GM21528 (cell line): ENCODE measurements at regions not wholly inside any gene's neighbourhood (a gene's known extent, or its start where the extent isn't known, plus 50 kb on each side); places are given as distances from the start of the nearest gene placed in this dataset.

Source experiments
- ATAC-seq: cut with Tn5 transposase; IDR thresholded peaks from one replicate; pipeline ENCODE4 v1.9.1; 2021; ENCODE audit warnings: mild to moderate bottlenecking, moderate library complexity; ENCODE audit not compliant: unreplicated experiment, low FRiP score

GRCh38 chr4:153997516-153997915 is 208.6 kb upstream of the SFRP2 start:
- ATAC-seq: no peak

GRCh38 chr4:153989505-153989904 is 200.6 kb upstream of the SFRP2 start:
- ATAC-seq: no peak

DNA sequence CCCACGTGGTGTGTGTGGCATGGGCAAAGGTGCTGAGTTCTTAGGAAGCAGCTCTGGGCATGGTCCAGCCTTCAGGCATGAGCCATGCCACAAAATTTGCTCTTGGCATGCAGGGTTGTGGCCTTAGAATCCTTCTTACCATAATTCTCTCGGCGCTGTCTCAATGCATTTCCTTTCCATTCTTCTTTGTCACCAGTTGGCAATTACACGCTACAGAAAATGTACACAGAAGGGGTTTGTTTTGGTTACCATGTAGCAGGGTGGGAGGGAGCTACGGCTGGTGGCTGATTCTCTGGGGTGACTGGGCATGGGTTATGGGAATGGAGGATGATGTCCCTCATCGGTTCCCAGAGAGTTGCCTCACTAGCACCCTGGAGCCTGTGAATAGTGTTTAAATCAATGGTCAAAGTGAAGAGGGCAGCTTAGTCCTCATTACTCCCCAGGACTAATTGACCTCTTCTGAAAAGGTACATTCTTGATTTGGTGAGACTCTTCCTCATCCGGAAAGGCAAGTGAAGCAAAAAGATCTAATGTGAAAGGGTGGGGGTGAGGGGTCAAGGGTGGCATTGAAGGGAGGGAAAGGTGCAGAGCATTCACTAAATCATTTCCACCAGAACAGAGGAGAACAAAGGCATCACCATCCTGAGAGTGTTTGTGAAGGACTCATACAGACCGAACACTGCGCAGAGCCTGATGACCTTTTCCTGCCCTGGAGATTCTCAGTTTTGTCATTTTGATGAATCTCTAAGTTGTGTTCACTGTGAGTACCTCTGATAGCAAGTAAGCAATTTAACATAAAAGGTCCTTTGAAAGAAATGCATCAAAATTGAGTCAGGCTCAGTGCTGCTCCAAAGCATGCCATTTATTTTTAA is 199.8 kb upstream of the SFRP2 start:
- no peak for ATAC-seq

- ATAC-seq: no peak
These were observed 198.4 kb upstream of the SFRP2 start for GRCh38 chr4:153987291-153987690.

DNA sequence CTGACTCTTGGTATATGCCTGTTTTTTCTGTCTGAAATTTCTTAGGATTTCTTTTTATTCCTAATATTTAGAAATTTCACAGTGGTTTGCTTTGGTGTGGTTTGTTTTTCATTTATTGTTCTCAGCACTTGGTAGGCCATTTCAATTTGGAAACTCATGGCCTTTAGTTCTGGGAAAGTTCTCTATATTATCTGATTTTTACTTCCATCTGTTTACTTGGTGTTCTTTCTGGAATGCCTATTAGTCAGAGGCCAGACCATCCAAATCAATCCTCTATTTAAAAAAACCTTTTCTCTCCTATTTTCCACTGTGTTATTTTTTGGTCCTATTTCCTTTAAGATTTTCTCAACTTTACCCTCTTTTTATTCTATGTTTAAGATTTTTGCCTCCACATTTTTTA is 188.1 kb upstream of the SFRP2 start:
- ATAC-seq: no peak

- ATAC-seq: no peak
These were observed 185.6 kb upstream of the SFRP2 start for GRCh38 chr4:153974452-153974851.

DNA sequence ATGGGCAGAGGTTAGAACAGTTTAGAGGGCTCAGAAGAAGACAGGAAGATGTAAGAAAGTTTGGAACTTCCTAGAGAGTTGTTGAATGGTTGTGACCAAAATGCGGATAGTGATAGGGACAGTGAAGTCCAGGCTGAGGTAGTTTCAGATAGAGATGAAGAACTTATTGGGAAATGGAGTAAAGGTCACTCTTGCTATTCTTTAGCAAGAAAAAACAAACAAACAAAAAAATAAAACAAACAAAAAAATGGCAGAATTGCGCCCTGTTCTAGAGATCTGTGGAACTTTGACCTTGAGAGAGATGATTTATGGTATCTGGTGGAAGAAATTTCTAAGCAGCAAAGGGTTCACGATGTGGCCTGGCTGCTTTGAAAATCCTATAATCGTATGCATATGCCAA is 185.1 kb upstream of the SFRP2 start:
- no peak for ATAC-seq

DNA sequence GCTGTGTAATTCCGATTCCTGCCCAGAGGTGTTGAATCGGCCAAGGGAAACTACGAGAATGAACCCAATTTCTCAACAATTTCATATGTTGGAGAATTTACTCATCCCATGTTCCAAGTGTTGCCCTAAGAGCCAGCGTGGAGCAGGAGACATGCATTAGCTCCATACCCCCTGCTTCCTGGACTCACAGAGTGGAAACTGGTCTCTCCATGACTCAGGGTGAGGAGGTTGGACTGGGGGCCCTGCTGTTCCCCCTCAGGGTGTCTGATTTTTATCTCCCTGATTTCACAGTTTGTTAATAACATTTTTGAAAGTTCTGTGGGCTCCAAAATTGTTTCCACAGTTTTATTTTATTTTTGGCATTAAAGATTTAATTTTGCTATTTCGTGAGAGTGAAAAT is 183.0 kb upstream of the SFRP2 start:
- ATAC-seq: no peak

DNA sequence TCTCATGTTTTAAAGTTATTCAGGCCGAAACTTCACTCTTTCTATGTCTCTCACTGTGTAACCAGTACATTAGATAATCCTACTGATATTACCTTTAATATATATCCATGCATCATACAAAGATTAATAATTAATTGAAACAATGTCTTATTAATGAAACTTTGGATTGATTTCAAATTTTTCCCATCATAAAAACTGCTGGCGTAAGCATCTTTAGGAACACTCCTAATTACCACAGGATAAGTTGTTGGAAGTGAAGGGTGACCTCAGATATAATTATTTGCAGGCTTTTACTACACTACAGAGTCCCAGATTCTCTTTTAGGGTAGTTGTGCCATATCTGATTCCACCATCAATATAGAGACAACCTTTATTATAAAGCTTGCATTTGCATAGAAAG is 181.3 kb upstream of the SFRP2 start:
- ATAC-seq: no peak

DNA sequence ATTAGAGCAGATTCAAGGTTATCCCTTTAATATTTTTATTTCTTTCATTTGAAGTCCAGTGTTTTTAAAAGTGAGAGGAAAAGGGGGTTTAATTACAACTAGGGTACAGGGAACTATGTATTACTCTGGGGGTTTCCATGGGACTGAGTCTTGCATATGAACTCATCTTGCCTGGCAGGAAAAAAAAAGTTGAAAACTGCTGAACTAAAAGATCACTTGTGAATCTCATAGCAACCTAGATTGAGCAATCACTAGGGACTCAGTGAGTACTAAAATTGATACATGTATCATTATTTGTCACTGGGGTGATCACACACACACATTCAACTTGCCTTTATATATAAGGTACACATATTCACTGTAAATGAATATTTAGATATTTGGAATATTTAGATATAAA is 180.7 kb upstream of the SFRP2 start:
- no peak for ATAC-seq

DNA sequence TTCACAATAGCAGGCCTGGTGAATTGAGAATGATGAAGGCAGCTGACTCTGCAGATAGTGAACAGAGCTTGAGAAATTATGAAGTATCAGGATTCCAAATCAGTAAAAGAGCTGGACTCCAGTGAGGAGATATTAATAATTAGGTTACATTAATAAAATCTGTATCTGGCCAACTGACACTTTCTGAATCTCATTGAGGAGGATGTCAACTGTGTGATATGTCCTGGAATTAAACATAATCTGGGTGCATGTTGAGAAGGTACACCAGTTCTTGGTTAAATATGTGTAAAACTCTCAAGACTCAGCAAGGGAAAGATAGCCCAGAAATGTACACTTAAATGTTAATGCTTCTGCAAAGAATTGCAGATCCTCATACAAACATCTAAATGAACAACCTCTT is 177.8 kb upstream of the SFRP2 start:
- ATAC-seq: no peak

DNA sequence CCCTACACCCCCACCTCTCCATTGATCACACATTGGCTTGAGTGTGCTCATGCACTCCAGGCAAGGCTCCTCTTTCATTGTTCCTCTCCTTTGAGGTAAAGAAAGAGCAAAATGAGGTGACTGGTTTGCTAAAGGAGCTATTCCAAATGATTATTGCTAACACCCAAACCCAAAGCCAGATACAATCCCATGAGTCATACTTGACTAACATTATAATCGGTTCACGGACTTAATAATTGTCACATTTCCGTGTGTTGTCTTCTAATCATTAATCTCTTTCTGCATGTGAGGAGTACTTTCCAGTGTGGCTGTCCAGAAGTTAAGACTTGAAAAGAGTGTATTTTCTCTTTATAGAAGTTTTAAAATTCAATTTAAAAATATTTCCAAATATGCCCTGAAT is 174.3 kb upstream of the SFRP2 start:
- ATAC-seq: no peak

DNA sequence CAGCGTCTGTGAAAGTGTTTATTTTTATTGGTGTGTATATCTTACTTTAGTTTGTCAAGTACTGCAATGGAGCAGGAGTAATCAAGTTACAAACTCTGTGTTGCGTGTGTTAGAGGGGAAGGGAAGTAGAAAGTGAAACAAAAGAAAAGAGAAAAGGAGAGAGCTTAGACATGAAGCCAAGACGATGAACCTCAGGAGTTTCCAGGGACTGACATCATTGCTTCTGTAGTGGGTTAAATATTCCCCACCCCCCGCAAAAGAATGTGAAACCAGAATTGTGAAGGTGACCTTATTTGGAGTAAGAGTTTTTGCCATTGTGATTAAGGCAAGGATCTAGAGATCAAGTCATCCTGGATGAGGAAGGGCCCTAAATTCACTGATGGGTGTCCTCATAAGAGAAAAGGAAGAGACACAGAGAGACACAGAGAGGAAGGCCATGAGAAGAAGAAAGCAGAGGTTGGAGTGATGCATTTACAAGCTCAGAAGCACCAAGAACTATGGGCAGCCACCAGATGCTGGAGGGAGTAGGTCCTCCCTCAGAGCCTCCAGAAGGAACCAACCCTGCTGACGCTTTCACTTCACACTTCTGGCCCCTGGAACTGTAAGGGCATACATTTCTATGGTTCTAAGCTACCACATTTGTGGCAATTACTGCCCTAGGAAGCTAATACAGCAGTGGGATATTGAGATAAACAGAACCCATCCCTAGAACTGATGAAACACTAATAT is 173.6 kb upstream of the SFRP2 start:
- ATAC-seq: no peak

- ATAC-seq: no peak
These were observed 166.4 kb upstream of the SFRP2 start for GRCh38 chr4:153955327-153955726.

- ATAC-seq: no peak
These were observed 165.8 kb upstream of the SFRP2 start for GRCh38 chr4:153954654-153955053.

DNA sequence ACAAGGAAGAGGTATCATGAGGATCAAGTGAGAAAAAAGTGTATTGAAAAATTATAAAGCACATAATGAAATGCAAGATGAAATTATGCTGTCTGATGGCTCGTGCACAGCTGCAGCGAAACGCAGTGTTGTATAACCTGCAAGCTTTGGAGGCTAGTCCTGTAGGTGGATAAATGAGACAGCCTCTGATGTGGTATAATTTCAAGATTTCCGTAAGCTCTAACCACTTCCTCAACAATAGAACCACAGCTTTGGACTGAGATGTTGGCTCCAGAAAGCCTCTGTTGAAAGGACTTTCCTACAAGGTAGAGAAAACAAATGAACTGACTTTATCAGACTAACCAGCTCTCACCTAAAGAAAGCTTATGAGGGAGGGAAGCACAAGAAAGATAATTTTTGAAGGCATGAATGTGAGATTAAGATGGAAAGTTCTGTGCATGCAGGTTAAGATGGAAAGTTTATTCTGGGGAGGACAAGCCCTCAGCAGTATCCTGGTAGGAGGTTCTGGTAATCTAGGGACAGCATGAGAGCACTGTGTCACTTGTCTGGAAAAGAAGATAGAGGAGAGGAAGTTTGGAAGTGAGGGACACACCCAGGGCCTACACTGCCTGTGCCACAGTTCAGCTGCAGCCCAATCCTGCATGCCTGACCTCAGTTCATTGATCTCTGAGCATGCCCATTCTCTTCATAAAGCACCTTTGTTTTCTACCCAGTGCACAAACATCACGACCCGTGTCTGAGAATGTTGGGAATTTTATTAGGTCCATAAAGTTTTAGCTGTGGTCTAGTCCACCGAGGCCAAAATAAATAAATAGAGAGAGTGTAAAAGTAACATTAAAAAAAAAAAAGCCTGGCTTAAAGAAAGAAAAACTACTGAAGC is 161.5 kb upstream of the SFRP2 start:
- no peak for ATAC-seq

DNA sequence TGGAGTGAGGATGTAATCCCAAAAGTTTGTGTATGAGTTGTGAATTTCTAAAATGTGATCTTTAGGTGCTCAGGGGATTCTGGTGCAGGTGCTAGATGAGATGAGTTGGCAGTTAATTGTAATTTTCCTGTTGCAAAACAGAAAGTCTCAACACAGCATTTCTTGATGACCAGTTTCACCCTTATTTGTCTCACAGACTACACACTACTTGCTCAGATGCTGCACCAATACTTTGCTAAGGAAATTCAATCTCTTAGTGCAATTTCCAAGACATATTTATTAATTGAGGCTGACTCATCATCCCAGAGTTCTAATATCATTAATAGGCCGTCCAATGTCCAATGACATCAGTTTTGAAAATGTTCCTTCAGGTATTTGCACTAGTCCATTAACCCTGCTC is 159.2 kb upstream of the SFRP2 start:
- no peak for ATAC-seq

- no peak for ATAC-seq
These were observed 158.2 kb upstream of the SFRP2 start for GRCh38 chr4:153947124-153947523.

DNA sequence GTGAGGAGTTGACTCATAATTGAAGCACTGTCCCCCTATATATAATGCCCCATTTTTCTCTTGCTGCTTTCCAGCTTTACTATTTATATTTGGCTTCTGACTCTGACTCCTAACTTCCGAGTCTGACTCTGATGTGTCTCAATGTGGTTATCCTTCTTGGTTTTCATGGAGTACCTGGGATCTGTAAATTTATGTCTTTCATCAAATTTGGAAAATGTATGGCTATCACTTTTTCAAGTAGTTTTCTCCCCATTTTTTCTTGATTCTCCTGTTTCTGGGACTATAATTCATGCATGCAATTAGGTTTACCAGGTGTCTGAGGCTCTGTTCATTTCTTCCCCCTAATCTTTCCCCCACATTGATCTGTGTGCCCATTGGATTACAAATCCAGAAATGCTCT is 156.8 kb upstream of the SFRP2 start:
- no peak for ATAC-seq

GRCh38 chr4:153943738-153944415 is 155.0 kb upstream of the SFRP2 start:
- ATAC-seq: no peak
